Sigmoid colon (tissue), 6 donors: ENCODE measurements at regions not wholly inside any gene's neighbourhood (a gene's known extent, or its start where the extent isn't known, plus 50 kb on each side); places are given as distances from the start of the nearest gene placed in this dataset.
"Not testable (repeated sequence)": the region's sequence is repeated elsewhere in the genome, so short reads cannot be mapped to it uniquely, and the experiment has no call there.

ENCODE experiments used
- DNase-seq: peaks from one replicate; pipeline ENCODE4 v3.0.0-alpha.2; 2019
- H3K27ac ChIP-seq, 4 donors: fragments of 200-600 bp; sonication (generic); one replicate each; pipeline ENCODE4 v1.5.1; 2016 to 2019; ENCODE audit warnings: mild to moderate bottlenecking in 1 of 4
- H3K27me3 ChIP-seq, 3 donors: fragments of 200-600 bp; sonication (generic); one replicate each; pipeline ENCODE4 v1.5.1; 2019; ENCODE audit warnings: mild to moderate bottlenecking in 1 of 3
- H3K36me3 ChIP-seq, 4 donors: fragments of 200-600 bp; sonication (generic); one replicate each; pipeline ENCODE4 v1.5.1; 2016 to 2019
- H3K4me1 ChIP-seq, 4 donors: fragments of 200-600 bp; sonication (generic); one replicate each; pipeline ENCODE4 v1.5.1; 2017 to 2019
- H3K4me3 ChIP-seq, 4 donors: fragments of 200-600 bp; sonication (generic); one replicate each; pipeline ENCODE4 v1.5.1; 2017 to 2019; ENCODE audit warnings: mild to moderate bottlenecking in 2 of 4, moderate library complexity in 1 of 4
- H3K9me3 ChIP-seq, 4 donors: fragments of 200-600 bp in 3 of 4; sonication (generic) in 3 of 4; one replicate each; pipeline versions ENCODE4 v1.5.1 to v1.6.1; 2013 to 2019
- EP300 ChIP-seq, 4 donors: sonication (generic); formaldehyde crosslinking; IDR thresholded peaks; one replicate each; pipeline ENCODE4 v1.6.1; 2017; ENCODE audit warnings: antibody characterized with exemption in 4 of 4
- POLR2A ChIP-seq, 2 donors: fragments of 450-650 bp; IDR thresholded peaks; one replicate each; pipeline ENCODE4 v1.6.1; 2016; ENCODE audit warnings: antibody characterized with exemption in 2 of 2, mild to moderate bottlenecking in 2 of 2, moderate library complexity in 2 of 2
- POLR2AphosphoS5 ChIP-seq, 4 donors: sonication (generic); formaldehyde crosslinking; IDR thresholded peaks; one replicate each; pipeline ENCODE4 v1.6.1; 2017; ENCODE audit warnings: antibody characterized with exemption in 4 of 4
- WGBS, 2 donors: extraction: QIAGEN DNeasy Blood & Tissue Kit; methylation state at CpG; one replicate each; pipeline ENCODE4 v1.1.7; 2013; 5-methylcytosine and 5-hydroxymethylcytosine counted together
- intact Hi-C: fragments of 100-400 bp; cut with DNase I; formaldehyde crosslinking; loops from one replicate; pipeline ENCODE4 v1.15.1; 2023
- TF ChIP-seq, protein P1 (sequence below), 4 experiments: fragments of 450-650 bp in 3 of 4; fragments of 200-600 bp in 1 of 4; IDR thresholded peaks; one replicate each; pipeline ENCODE4 v1.5.1; 2016 to 2019; ENCODE audit warnings: antibody characterized with exemption in 4 of 4, mild to moderate bottlenecking in 3 of 4, moderate library complexity in 2 of 4
- donor health status: healthy with polysubstance abuse.
- donor health status: healthy.

DNA sequence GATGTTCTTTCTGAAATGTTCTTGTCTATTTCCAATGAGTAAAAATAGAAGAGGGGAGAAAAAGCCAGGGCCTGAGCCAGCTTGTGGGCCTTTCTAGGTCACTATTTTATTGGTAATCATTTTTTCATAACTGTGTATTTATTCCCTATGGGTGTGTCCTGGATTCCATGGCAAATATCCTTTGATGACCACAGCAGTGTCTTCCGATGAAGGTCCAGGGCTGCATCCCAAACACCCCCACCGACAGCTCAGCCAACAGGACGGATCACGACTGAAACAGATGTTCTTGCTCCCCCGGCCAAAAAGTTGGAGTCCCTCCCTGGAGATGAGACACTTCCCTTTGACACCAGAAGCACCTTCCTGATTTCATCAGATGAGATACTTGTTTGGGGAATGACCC, 105.4 kb upstream of the PLEKHG1 start:
- TF ChIP-seq, protein P1, sequence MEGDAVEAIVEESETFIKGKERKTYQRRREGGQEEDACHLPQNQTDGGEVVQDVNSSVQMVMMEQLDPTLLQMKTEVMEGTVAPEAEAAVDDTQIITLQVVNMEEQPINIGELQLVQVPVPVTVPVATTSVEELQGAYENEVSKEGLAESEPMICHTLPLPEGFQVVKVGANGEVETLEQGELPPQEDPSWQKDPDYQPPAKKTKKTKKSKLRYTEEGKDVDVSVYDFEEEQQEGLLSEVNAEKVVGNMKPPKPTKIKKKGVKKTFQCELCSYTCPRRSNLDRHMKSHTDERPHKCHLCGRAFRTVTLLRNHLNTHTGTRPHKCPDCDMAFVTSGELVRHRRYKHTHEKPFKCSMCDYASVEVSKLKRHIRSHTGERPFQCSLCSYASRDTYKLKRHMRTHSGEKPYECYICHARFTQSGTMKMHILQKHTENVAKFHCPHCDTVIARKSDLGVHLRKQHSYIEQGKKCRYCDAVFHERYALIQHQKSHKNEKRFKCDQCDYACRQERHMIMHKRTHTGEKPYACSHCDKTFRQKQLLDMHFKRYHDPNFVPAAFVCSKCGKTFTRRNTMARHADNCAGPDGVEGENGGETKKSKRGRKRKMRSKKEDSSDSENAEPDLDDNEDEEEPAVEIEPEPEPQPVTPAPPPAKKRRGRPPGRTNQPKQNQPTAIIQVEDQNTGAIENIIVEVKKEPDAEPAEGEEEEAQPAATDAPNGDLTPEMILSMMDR (IDR thresholded peaks at IDR 0.05), result no peak
- TF ChIP-seq POLR2A (IDR thresholded peaks at IDR 0.05) (no peak), POLR2AphosphoS5 (IDR thresholded peaks at IDR 0.05) (peak in 2 of 4 donors; percentile 28 to 39)
- intact Hi-C loops, result no loop called here
- H3K4me3 ChIP-seq, result no peak overlapping the region
- no peaks in the 10 kb centered on the region for H3K9me3 ChIP-seq
- no peaks in the 10 kb centered on the region for H3K36me3 ChIP-seq
- 83 to 85% methylated on average over 5 of the region's 5 CpGs for WGBS, 2 donors
- no peaks in the 10 kb centered on the region for H3K27me3 ChIP-seq
- peak; percentile 82 for DNase-seq
- no peak overlapping the region for H3K27ac ChIP-seq
- peaks cover 0 to 4% (median 0%) of the 10 kb centered on the region in 4 donors for H3K4me1 ChIP-seq

DNA sequence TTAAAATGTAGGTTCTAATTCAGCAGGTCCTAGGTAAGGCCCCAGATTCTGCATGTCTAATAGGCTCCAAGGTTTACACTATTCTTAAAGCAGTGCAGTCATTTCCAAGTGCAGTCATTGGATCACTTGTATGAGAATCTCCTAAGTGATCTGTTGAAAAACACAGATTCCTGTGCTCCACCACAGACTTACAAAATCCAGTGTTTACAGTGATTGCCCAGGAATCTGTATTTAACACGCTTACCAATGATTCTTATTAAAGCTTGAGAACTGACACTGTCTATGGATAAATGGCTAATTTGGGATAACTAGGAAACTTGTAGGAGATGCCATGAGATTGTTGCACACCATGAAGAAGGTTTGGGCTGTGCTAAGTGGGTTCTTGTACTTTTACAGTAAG, 104.6 kb upstream of the PLEKHG1 start:
- no peaks in the 10 kb centered on the region for H3K27me3 ChIP-seq
- H3K4me3 ChIP-seq, result no peak overlapping the region
- intact Hi-C loops, result no loop called here
- DNase-seq, result no peak
- 97 to 99% methylated on average over 1 of the region's 1 CpG for WGBS, 2 donors
- no peaks in the 10 kb centered on the region for H3K36me3 ChIP-seq
- no peaks in the 10 kb centered on the region for H3K9me3 ChIP-seq
- no peak for TF ChIP-seq POLR2A (IDR thresholded peaks at IDR 0.05)
- TF ChIP-seq, protein P1 (IDR thresholded peaks at IDR 0.05), result no peak
- TF ChIP-seq EP300 (IDR thresholded peaks at IDR 0.05), result no peak
- no peak for TF ChIP-seq POLR2AphosphoS5 (IDR thresholded peaks at IDR 0.05)
- H3K4me1 ChIP-seq, result peaks cover 0 to 4% (median 0%) of the 10 kb centered on the region in 4 donors
- no peak overlapping the region for H3K27ac ChIP-seq

DNA sequence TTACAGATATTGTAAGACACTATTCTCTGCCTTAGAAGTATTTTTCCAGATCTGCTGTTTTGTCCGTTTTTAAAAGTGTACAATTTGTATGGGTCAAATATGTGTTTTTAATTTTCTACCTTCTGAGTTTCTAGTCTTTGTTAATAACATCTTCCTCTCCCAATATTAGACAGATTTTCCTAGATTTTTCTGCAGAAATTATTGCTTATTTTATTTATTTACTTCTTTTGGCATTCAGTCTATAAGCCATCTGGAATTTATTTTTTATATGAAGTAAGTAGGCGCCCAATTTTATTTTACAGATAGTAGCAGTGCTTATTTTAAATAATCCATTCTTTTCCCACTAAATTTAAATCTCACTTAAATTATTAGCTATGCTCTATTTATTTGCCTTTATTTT, 103.1 kb upstream of the PLEKHG1 start:
- Histone ChIP-seq H3K27me3 (no peaks in the 10 kb centered on the region), H3K4me3 (no peak overlapping the region), H3K9me3 (no peaks in the 10 kb centered on the region), H3K36me3 (no peaks in the 10 kb centered on the region), H3K27ac (no peak overlapping the region), H3K4me1 (peaks cover 0 to 4% (median 0%) of the 10 kb centered on the region in 4 donors)
- intact Hi-C loops, result no loop called here
- no peak for DNase-seq
- WGBS, 2 donors, result 92 to 95% methylated on average over 2 of the region's 2 CpGs
- no peak for TF ChIP-seq POLR2A (IDR thresholded peaks at IDR 0.05)
- no peak for TF ChIP-seq EP300 (IDR thresholded peaks at IDR 0.05)
- no peak for TF ChIP-seq POLR2AphosphoS5 (IDR thresholded peaks at IDR 0.05)
- TF ChIP-seq, protein P1 (IDR thresholded peaks at IDR 0.05), result no peak

DNA sequence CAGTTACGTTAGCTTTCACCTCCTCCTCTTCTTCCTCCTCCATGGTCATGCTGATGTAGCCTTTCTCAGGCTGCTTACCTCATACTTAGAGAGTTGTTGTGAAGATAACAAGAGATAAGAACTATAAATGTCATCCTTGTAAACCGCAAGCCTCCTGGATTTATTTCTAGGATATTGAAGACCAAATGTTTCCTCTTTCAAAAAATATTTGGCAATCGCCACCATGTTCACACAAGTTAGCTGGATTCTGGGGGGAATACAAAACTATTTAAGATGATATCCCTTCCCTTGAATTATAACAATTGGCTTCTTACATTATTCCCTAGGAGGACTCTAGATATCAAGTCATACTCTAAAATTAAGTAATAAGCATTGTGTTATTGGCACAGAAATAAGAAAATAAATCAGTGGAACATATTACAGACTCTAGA, 99.8 kb upstream of the PLEKHG1 start:
- TF ChIP-seq EP300 (IDR thresholded peaks at IDR 0.05) (no peak), POLR2AphosphoS5 (IDR thresholded peaks at IDR 0.05) (peak in 1 of 4 donors; percentile 16)
- Histone ChIP-seq H3K4me1 (no peaks in the 10 kb centered on the region), H3K27ac (no peak overlapping the region), H3K36me3 (no peaks in the 10 kb centered on the region), H3K27me3 (no peaks in the 10 kb centered on the region), H3K9me3 (no peaks in the 10 kb centered on the region), H3K4me3 (no peak overlapping the region)
- intact Hi-C loops, result no loop called here
- DNase-seq, result no peak
- WGBS, 2 donors, result 58 to 78% methylated on average over 3 of the region's 3 CpGs

DNA sequence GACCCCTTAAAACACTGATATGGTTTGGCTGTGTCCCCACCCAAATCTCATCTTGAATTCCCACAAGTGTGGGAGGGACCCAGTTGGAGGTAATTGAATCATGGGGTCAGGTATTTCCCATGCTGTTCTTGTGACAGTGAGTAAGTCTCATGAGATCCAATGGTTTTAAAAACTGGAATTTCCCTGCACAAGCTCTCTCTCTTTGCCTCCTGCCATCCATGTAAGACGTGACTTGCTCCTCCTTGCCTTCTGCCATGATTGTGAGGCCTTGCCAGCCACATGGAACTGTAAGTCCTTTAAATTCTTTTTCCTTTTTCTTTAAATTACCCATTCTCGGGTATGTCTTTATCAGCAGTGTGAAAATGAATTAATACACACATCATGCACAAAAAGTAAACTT, 99.1 kb upstream of the PLEKHG1 start:
- H3K36me3 ChIP-seq, H3K4me3 ChIP-seq, H3K27ac ChIP-seq, DNase-seq, H3K27me3 ChIP-seq, H3K9me3 ChIP-seq, H3K4me1 ChIP-seq, intact Hi-C loops: not testable (repeated sequence)
- 90 to 91% methylated on average over 2 of the region's 2 CpGs for WGBS, 2 donors

DNA sequence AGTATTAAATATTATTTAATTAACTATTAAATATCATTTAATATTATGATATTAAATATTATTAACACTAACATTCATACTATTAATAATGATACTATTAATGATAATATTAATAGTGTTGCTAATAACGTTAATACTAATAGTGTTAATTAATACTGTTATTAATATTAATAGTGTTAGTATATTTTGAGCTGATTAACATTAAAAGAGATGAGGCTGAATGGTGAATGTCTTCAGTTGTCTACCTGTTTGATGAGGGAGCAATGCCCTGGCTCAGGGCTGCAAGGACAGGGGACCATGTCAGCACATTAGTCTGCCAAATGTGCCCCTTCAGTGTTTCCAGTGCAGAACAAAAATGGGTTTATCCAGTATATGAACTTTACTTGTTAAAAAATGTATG, 96.6 kb upstream of the PLEKHG1 start:
- intact Hi-C loops, result no loop called here
- Histone ChIP-seq H3K9me3 (no peaks in the 10 kb centered on the region), H3K27ac (no peak overlapping the region), H3K4me1 (no peaks in the 10 kb centered on the region), H3K36me3 (no peaks in the 10 kb centered on the region), H3K4me3 (no peak overlapping the region), H3K27me3 (no peaks in the 10 kb centered on the region)
- no peak for DNase-seq
- TF ChIP-seq EP300 (IDR thresholded peaks at IDR 0.05), result no peak
- TF ChIP-seq POLR2A (IDR thresholded peaks at IDR 0.05), result no peak
- TF ChIP-seq, protein P1 (IDR thresholded peaks at IDR 0.05), result no peak
- TF ChIP-seq POLR2AphosphoS5 (IDR thresholded peaks at IDR 0.05), result no peak
- WGBS, 2 donors, result 31 to 91% methylated on average over 1 of the region's 1 CpG
